ENCODE measurements at regions not wholly inside any gene's neighbourhood (a gene's known extent, or its start where the extent isn't known, plus 50 kb on each side); places are given as distances from the start of the nearest gene placed in this dataset.

- Histone ChIP-seq H3K27ac (no peak overlapping the region), H3K4me3 (no peak overlapping the region)
- DNase-seq (ENCODE audit: low spot score), result no peak
- no peak for TF ChIP-seq CTCF (IDR thresholded peaks at IDR 0.05)
These were observed 177.5 kb upstream of the CDH8 start for GRCh38 chr16:62213763-62214162.

GRCh38 chr16:62208934-62209333 is 172.7 kb upstream of the CDH8 start:
- no peak overlapping the region for H3K4me3 ChIP-seq
- TF ChIP-seq CTCF (IDR thresholded peaks at IDR 0.05), result no peak
- H3K27ac ChIP-seq, result no peak overlapping the region
- no peak for DNase-seq (ENCODE audit: low spot score)

GRCh38 chr16:62205459-62205858 is 169.2 kb upstream of the CDH8 start:
- no peak for DNase-seq (ENCODE audit: low spot score)
- H3K4me3 ChIP-seq, result no peak overlapping the region
- no peak for TF ChIP-seq CTCF (IDR thresholded peaks at IDR 0.05)
- H3K27ac ChIP-seq, result no peak overlapping the region

GRCh38 chr16:62201911-62202310 is 165.7 kb upstream of the CDH8 start:
- H3K4me3 ChIP-seq, result no peak overlapping the region
- TF ChIP-seq CTCF (IDR thresholded peaks at IDR 0.05), result no peak
- H3K27ac ChIP-seq, result no peak overlapping the region
- no peak for DNase-seq (ENCODE audit: low spot score)

GRCh38 chr16:62194828-62195227 is 158.6 kb upstream of the CDH8 start:
- DNase-seq (ENCODE audit: low spot score), result no peak
- H3K27ac ChIP-seq, result no peak overlapping the region
- TF ChIP-seq CTCF (IDR thresholded peaks at IDR 0.05), result no peak
- H3K4me3 ChIP-seq, result no peak overlapping the region

GRCh38 chr16:62190426-62190825 is 154.2 kb upstream of the CDH8 start:
- DNase-seq (ENCODE audit: low spot score), result no peak
- TF ChIP-seq CTCF (IDR thresholded peaks at IDR 0.05), result no peak
- no peak overlapping the region for H3K4me3 ChIP-seq
- no peak overlapping the region for H3K27ac ChIP-seq

- Histone ChIP-seq H3K27ac (no peak overlapping the region), H3K4me3 (no peak overlapping the region)
- DNase-seq (ENCODE audit: low spot score), result no peak
- no peak for TF ChIP-seq CTCF (IDR thresholded peaks at IDR 0.05)
These were observed 141.3 kb upstream of the CDH8 start for GRCh38 chr16:62177351-62178203.
